Lower leg skin (tissue), 4 donors: ENCODE measurements at regions not wholly inside any gene's neighbourhood (a gene's known extent, or its start where the extent isn't known, plus 50 kb on each side); places are given as distances from the start of the nearest gene placed in this dataset.

Source experiments
- DNase-seq, 2 donors: peaks; one replicate each; pipeline ENCODE4 v3.0.0-alpha.2; 2019; ENCODE audit warnings: low spot score in 2 of 2
- H3K4me3 ChIP-seq: fragments of 200-600 bp; sonication (generic); 2 replicates; pipeline ENCODE4 v1.5.1; 2017; ENCODE audit warnings: mild to moderate bottlenecking, low read depth; ENCODE audit not compliant: poor library complexity, severe bottlenecking
- CTCF ChIP-seq, 3 donors: fragments of 450-650 bp; IDR thresholded peaks; one replicate each; pipeline ENCODE4 v1.5.1; 2016; ENCODE audit warnings: antibody characterized with exemption in 3 of 3, mild to moderate bottlenecking in 3 of 3, moderate library complexity in 2 of 3
- POLR2A ChIP-seq, 2 donors: fragments of 450-650 bp; IDR thresholded peaks; one replicate each; pipeline ENCODE4 v1.6.1; 2016 to 2017; ENCODE audit warnings: antibody characterized with exemption in 2 of 2, mild to moderate bottlenecking in 1 of 2, moderate library complexity in 1 of 2
- WGBS, 2 donors: methylation state at CpG; one replicate each; pipeline ENCODE4 v1.1.5; 2018; 5-methylcytosine and 5-hydroxymethylcytosine counted together
- intact Hi-C: fragments of 100-400 bp; cut with DNase I; formaldehyde crosslinking; loops from one replicate; pipeline ENCODE4 v1.15.0; 2023; ENCODE audit warnings: low total_unique reads

GRCh38 chr4:133776961-133777360, 424.6 kb downstream of the PABPC4L start:
- no peak overlapping the region for H3K4me3 ChIP-seq
- WGBS, 2 donors: 89 to 93% methylated on average over 4 of the region's 4 CpGs
- DNase-seq: no peak
- intact Hi-C loops: no loop called here
- TF ChIP-seq POLR2A (IDR thresholded peaks at IDR 0.05): no peak
- no peak for TF ChIP-seq CTCF (IDR thresholded peaks at IDR 0.05)

GRCh38 chr4:133776503-133776902, 425.1 kb downstream of the PABPC4L start:
- DNase-seq: no peak
- TF ChIP-seq CTCF (IDR thresholded peaks at IDR 0.05) (no peak), POLR2A (IDR thresholded peaks at IDR 0.05) (no peak)
- intact Hi-C loops: no loop called here
- WGBS, 2 donors: 80 to 90% methylated on average over 2 of the region's 2 CpGs
- no peak overlapping the region for H3K4me3 ChIP-seq

GRCh38 chr4:133775881-133776280, 425.7 kb downstream of the PABPC4L start:
- no peak overlapping the region for H3K4me3 ChIP-seq
- intact Hi-C loops: no loop called here
- no peak for DNase-seq
- TF ChIP-seq CTCF (IDR thresholded peaks at IDR 0.05): no peak
- TF ChIP-seq POLR2A (IDR thresholded peaks at IDR 0.05): no peak

GRCh38 chr4:133775469-133775868, 426.1 kb downstream of the PABPC4L start:
- 43 to 95% methylated on average over 1 of the region's 1 CpG for WGBS, 2 donors
- intact Hi-C loops: no loop called here
- TF ChIP-seq POLR2A (IDR thresholded peaks at IDR 0.05) (no peak), CTCF (IDR thresholded peaks at IDR 0.05) (no peak)
- no peak overlapping the region for H3K4me3 ChIP-seq
- DNase-seq: no peak

- H3K4me3 ChIP-seq: no peak overlapping the region
- no peak for TF ChIP-seq POLR2A (IDR thresholded peaks at IDR 0.05)
- TF ChIP-seq CTCF (IDR thresholded peaks at IDR 0.05): no peak
- intact Hi-C loops: no loop called here
- 83 to 92% methylated on average over 5 to 7 of the region's 7 CpGs for WGBS, 2 donors
- no peak for DNase-seq
Observed at GRCh38 chr4:133759428-133759827, 442.2 kb downstream of the PABPC4L start.

- no peak for DNase-seq
- no peak for TF ChIP-seq POLR2A (IDR thresholded peaks at IDR 0.05)
- TF ChIP-seq CTCF (IDR thresholded peaks at IDR 0.05): no peak
- no peak overlapping the region for H3K4me3 ChIP-seq
- WGBS, 2 donors: 80 to 90% methylated on average over 3 of the region's 3 CpGs
- intact Hi-C loops: no loop called here
Observed at GRCh38 chr4:133741766-133742165, 459.8 kb downstream of the PABPC4L start.
